ENCODE measurements at regions not wholly inside any gene's neighbourhood (a gene's known extent, or its start where the extent isn't known, plus 50 kb on each side); places are given as distances from the start of the nearest gene placed in this dataset.

- Histone ChIP-seq H3K4me3 (ENCODE audit: insufficient read depth, low read depth, low read length, poor library complexity, severe bottlenecking) (no peak overlapping the region), H3K4me1 (ENCODE audit: control insufficient read depth, insufficient read depth, low read length, poor library complexity, severe bottlenecking) (no peaks in the 10 kb centered on the region), H3K36me3 (ENCODE audit: control insufficient read depth, insufficient read depth, low read length) (no peaks in the 10 kb centered on the region), H3K9me3 (ENCODE audit: control insufficient read depth, low read length) (no peaks in the 10 kb centered on the region), H3K27ac (ENCODE audit: insufficient read depth, low read length, poor library complexity, severe bottlenecking) (no peak overlapping the region), H3K27me3 (replicated peaks; ENCODE audit: control insufficient read depth, insufficient read depth, low read length, poor library complexity, severe bottlenecking) (no peaks in the 10 kb centered on the region)
- DNase-seq, result no peak
These were observed 852.7 kb upstream of the KLHL1 start for GRCh38 chr13:70960841-70961443.

- no peaks in the 10 kb centered on the region for H3K27me3 ChIP-seq (replicated peaks; ENCODE audit: control insufficient read depth, insufficient read depth, low read length, poor library complexity, severe bottlenecking)
- no peak overlapping the region for H3K27ac ChIP-seq (ENCODE audit: insufficient read depth, low read length, poor library complexity, severe bottlenecking)
- H3K4me1 ChIP-seq (ENCODE audit: control insufficient read depth, insufficient read depth, low read length, poor library complexity, severe bottlenecking), result no peaks in the 10 kb centered on the region
- DNase-seq, result no peak
- no peaks in the 10 kb centered on the region for H3K9me3 ChIP-seq (ENCODE audit: control insufficient read depth, low read length)
- H3K4me3 ChIP-seq (ENCODE audit: insufficient read depth, low read depth, low read length, poor library complexity, severe bottlenecking), result no peak overlapping the region
- H3K36me3 ChIP-seq (ENCODE audit: control insufficient read depth, insufficient read depth, low read length), result no peaks in the 10 kb centered on the region
These were observed 851.0 kb upstream of the KLHL1 start for GRCh38 chr13:70959035-70959775.

GRCh38 chr13:70955887-70956286 lies 847.6 kb upstream of the KLHL1 start:
- no peaks in the 10 kb centered on the region for H3K27me3 ChIP-seq (replicated peaks; ENCODE audit: control insufficient read depth, insufficient read depth, low read length, poor library complexity, severe bottlenecking)
- no peaks in the 10 kb centered on the region for H3K4me1 ChIP-seq (ENCODE audit: control insufficient read depth, insufficient read depth, low read length, poor library complexity, severe bottlenecking)
- no peak overlapping the region for H3K4me3 ChIP-seq (ENCODE audit: insufficient read depth, low read depth, low read length, poor library complexity, severe bottlenecking)
- no peak for DNase-seq
- H3K36me3 ChIP-seq (ENCODE audit: control insufficient read depth, insufficient read depth, low read length), result no peaks in the 10 kb centered on the region
- no peak overlapping the region for H3K27ac ChIP-seq (ENCODE audit: insufficient read depth, low read length, poor library complexity, severe bottlenecking)
- H3K9me3 ChIP-seq (ENCODE audit: control insufficient read depth, low read length), result no peaks in the 10 kb centered on the region

GRCh38 chr13:70950664-70951063 lies 842.4 kb upstream of the KLHL1 start:
- Histone ChIP-seq H3K27me3 (replicated peaks; ENCODE audit: control insufficient read depth, insufficient read depth, low read length, poor library complexity, severe bottlenecking) (no peaks in the 10 kb centered on the region), H3K4me3 (ENCODE audit: insufficient read depth, low read depth, low read length, poor library complexity, severe bottlenecking) (no peak overlapping the region), H3K4me1 (ENCODE audit: control insufficient read depth, insufficient read depth, low read length, poor library complexity, severe bottlenecking) (no peaks in the 10 kb centered on the region), H3K36me3 (ENCODE audit: control insufficient read depth, insufficient read depth, low read length) (no peaks in the 10 kb centered on the region), H3K27ac (ENCODE audit: insufficient read depth, low read length, poor library complexity, severe bottlenecking) (no peak overlapping the region), H3K9me3 (ENCODE audit: control insufficient read depth, low read length) (no peaks in the 10 kb centered on the region)
- DNase-seq, result no peak

GRCh38 chr13:70945506-70945905 lies 837.3 kb upstream of the KLHL1 start:
- no peak overlapping the region for H3K27ac ChIP-seq (ENCODE audit: insufficient read depth, low read length, poor library complexity, severe bottlenecking)
- H3K4me1 ChIP-seq (ENCODE audit: control insufficient read depth, insufficient read depth, low read length, poor library complexity, severe bottlenecking), result no peaks in the 10 kb centered on the region
- no peaks in the 10 kb centered on the region for H3K27me3 ChIP-seq (replicated peaks; ENCODE audit: control insufficient read depth, insufficient read depth, low read length, poor library complexity, severe bottlenecking)
- H3K36me3 ChIP-seq (ENCODE audit: control insufficient read depth, insufficient read depth, low read length), result no peaks in the 10 kb centered on the region
- no peak overlapping the region for H3K4me3 ChIP-seq (ENCODE audit: insufficient read depth, low read depth, low read length, poor library complexity, severe bottlenecking)
- H3K9me3 ChIP-seq (ENCODE audit: control insufficient read depth, low read length), result no peaks in the 10 kb centered on the region
- DNase-seq, result no peak

GRCh38 chr13:70941454-70941853 lies 833.2 kb upstream of the KLHL1 start:
- no peak for DNase-seq
- Histone ChIP-seq H3K4me3 (ENCODE audit: insufficient read depth, low read depth, low read length, poor library complexity, severe bottlenecking) (no peak overlapping the region), H3K4me1 (ENCODE audit: control insufficient read depth, insufficient read depth, low read length, poor library complexity, severe bottlenecking) (no peaks in the 10 kb centered on the region), H3K9me3 (ENCODE audit: control insufficient read depth, low read length) (no peaks in the 10 kb centered on the region), H3K27ac (ENCODE audit: insufficient read depth, low read length, poor library complexity, severe bottlenecking) (no peak overlapping the region), H3K36me3 (ENCODE audit: control insufficient read depth, insufficient read depth, low read length) (no peaks in the 10 kb centered on the region), H3K27me3 (replicated peaks; ENCODE audit: control insufficient read depth, insufficient read depth, low read length, poor library complexity, severe bottlenecking) (no peaks in the 10 kb centered on the region)

GRCh38 chr13:70938462-70938861 lies 830.2 kb upstream of the KLHL1 start:
- Histone ChIP-seq H3K27me3 (replicated peaks; ENCODE audit: control insufficient read depth, insufficient read depth, low read length, poor library complexity, severe bottlenecking) (no peaks in the 10 kb centered on the region), H3K4me1 (ENCODE audit: control insufficient read depth, insufficient read depth, low read length, poor library complexity, severe bottlenecking) (no peaks in the 10 kb centered on the region), H3K4me3 (ENCODE audit: insufficient read depth, low read depth, low read length, poor library complexity, severe bottlenecking) (no peak overlapping the region), H3K9me3 (ENCODE audit: control insufficient read depth, low read length) (no peaks in the 10 kb centered on the region), H3K27ac (ENCODE audit: insufficient read depth, low read length, poor library complexity, severe bottlenecking) (no peak overlapping the region), H3K36me3 (ENCODE audit: control insufficient read depth, insufficient read depth, low read length) (no peaks in the 10 kb centered on the region)
- DNase-seq, result no peak

- Histone ChIP-seq H3K27me3 (replicated peaks; ENCODE audit: control insufficient read depth, insufficient read depth, low read length, poor library complexity, severe bottlenecking) (no peaks in the 10 kb centered on the region), H3K4me3 (ENCODE audit: insufficient read depth, low read depth, low read length, poor library complexity, severe bottlenecking) (no peak overlapping the region), H3K9me3 (ENCODE audit: control insufficient read depth, low read length) (no peaks in the 10 kb centered on the region), H3K27ac (ENCODE audit: insufficient read depth, low read length, poor library complexity, severe bottlenecking) (no peak overlapping the region), H3K36me3 (ENCODE audit: control insufficient read depth, insufficient read depth, low read length) (no peaks in the 10 kb centered on the region), H3K4me1 (ENCODE audit: control insufficient read depth, insufficient read depth, low read length, poor library complexity, severe bottlenecking) (no peaks in the 10 kb centered on the region)
- no peak for DNase-seq
These were observed 824.3 kb upstream of the KLHL1 start for GRCh38 chr13:70932511-70932910.

- Histone ChIP-seq H3K4me3 (ENCODE audit: insufficient read depth, low read depth, low read length, poor library complexity, severe bottlenecking) (no peak overlapping the region), H3K36me3 (ENCODE audit: control insufficient read depth, insufficient read depth, low read length) (no peaks in the 10 kb centered on the region), H3K27ac (ENCODE audit: insufficient read depth, low read length, poor library complexity, severe bottlenecking) (no peak overlapping the region), H3K9me3 (ENCODE audit: control insufficient read depth, low read length) (no peaks in the 10 kb centered on the region), H3K27me3 (replicated peaks; ENCODE audit: control insufficient read depth, insufficient read depth, low read length, poor library complexity, severe bottlenecking) (no peaks in the 10 kb centered on the region), H3K4me1 (ENCODE audit: control insufficient read depth, insufficient read depth, low read length, poor library complexity, severe bottlenecking) (no peaks in the 10 kb centered on the region)
- no peak for DNase-seq
These were observed 815.9 kb upstream of the KLHL1 start for GRCh38 chr13:70923863-70924752.

- no peaks in the 10 kb centered on the region for H3K4me1 ChIP-seq (ENCODE audit: control insufficient read depth, insufficient read depth, low read length, poor library complexity, severe bottlenecking)
- no peaks in the 10 kb centered on the region for H3K27me3 ChIP-seq (replicated peaks; ENCODE audit: control insufficient read depth, insufficient read depth, low read length, poor library complexity, severe bottlenecking)
- no peaks in the 10 kb centered on the region for H3K9me3 ChIP-seq (ENCODE audit: control insufficient read depth, low read length)
- no peak overlapping the region for H3K27ac ChIP-seq (ENCODE audit: insufficient read depth, low read length, poor library complexity, severe bottlenecking)
- DNase-seq, result no peak
- H3K36me3 ChIP-seq (ENCODE audit: control insufficient read depth, insufficient read depth, low read length), result no peaks in the 10 kb centered on the region
- H3K4me3 ChIP-seq (ENCODE audit: insufficient read depth, low read depth, low read length, poor library complexity, severe bottlenecking), result no peak overlapping the region
These were observed 803.0 kb upstream of the KLHL1 start for GRCh38 chr13:70911286-70911685.
